Ovary (tissue), 3 donors: ENCODE measurements at regions not wholly inside any gene's neighbourhood (a gene's known extent, or its start where the extent isn't known, plus 50 kb on each side); places are given as distances from the start of the nearest gene placed in this dataset.

ENCODE experiments used
- CTCF ChIP-seq, 3 donors: fragments of 450-650 bp in 2 of 3; fragments of 200-600 bp in 1 of 3; IDR thresholded peaks; one replicate each; pipeline versions ENCODE4 v1.5.1 to v1.8.0; 2016 to 2022; ENCODE audit warnings: antibody characterized with exemption in 3 of 3, mild to moderate bottlenecking in 1 of 3
- EP300 ChIP-seq: sonication (generic); formaldehyde crosslinking; IDR thresholded peaks from one replicate; pipeline ENCODE4 v1.6.1; 2017; ENCODE audit warnings: antibody characterized with exemption
- POLR2A ChIP-seq: fragments of 450-650 bp; IDR thresholded peaks from one replicate; pipeline ENCODE4 v1.6.1; 2017; ENCODE audit warnings: antibody characterized with exemption, mild to moderate bottlenecking, moderate library complexity
- donor health status: DM: no; HTN: no; CAD: no.

GRCh38 chrX:5176766-5177165 lies 1051.9 kb downstream of the NLGN4X start:
- TF ChIP-seq CTCF (IDR thresholded peaks at IDR 0.05) (no peak), POLR2A (no peak), EP300 (no peak)
